ENCODE measurements at regions not wholly inside any gene's neighbourhood (a gene's known extent, or its start where the extent isn't known, plus 50 kb on each side); places are given as distances from the start of the nearest gene placed in this dataset.
"Not testable (repeated sequence)": the region's sequence is repeated elsewhere in the genome, so short reads cannot be mapped to it uniquely, and the experiment has no call there.

DNA sequence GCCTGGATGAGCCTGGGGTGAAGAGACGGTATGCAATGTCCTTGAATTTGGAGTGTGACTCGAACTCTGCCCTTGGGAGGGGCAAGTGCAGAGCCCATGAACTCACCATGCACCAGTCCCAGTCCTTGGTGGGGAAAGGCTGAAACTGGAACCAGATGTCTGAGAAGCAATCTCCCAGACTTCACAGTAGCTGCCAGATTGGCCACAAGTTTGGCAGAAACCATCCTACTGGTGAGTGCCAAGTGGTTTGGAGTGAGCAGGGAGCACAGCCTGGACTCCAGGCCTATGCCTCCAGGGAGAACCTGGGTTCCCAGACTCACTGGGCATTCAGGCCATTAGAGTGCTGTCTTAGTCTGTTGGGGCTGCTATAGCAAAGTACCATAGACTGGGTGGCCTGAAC is 99.6 kb upstream of the LYZL1 start:
- no peak for FAIRE-seq

DNA sequence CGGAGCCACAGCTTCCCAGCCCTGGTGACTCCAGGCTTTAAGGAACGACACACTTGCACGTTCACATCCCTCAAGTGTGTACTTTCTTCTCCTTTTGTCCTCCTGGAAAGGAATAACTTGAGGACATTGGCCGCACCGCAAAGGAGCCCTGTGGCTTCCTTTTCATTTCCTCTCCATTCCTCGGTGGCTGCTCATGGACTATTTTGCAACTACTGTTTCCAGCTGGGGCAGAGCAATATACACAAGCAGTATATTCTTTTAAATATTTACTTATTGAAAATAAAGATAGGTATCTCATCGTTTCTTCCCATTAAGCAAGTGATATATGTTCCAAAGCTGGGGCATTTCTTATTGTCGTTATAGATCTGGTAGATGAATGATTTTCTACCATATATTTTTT is 97.2 kb upstream of the LYZL1 start:
- FAIRE-seq (no peak), DNase-seq (ENCODE audit: low spot score) (no peak)

More for the DNA sequence above, 99.6 kb upstream of the LYZL1 start:
- no peak for DNase-seq (ENCODE audit: low spot score)

DNA sequence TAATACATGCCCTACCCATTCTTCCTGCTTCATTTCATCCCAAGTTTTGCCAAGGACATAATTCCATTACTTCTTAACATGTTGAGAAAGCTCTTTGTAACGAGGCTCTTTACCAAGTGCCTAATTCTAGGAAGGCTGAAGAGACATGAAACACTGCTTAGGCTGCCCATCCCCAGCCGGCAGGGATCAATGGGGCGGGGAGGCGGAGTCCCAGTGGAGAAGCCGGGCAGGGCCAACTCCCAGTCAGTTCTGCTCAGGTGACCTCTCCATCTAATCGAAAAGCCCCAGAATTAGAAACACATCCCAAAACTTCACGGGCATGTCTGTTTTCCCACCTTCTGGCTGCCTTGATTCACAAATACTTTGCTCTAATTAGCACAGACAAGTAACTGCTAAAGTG is 89.5 kb upstream of the LYZL1 start:
- FAIRE-seq (no peak), DNase-seq (ENCODE audit: low spot score) (no peak)

DNA sequence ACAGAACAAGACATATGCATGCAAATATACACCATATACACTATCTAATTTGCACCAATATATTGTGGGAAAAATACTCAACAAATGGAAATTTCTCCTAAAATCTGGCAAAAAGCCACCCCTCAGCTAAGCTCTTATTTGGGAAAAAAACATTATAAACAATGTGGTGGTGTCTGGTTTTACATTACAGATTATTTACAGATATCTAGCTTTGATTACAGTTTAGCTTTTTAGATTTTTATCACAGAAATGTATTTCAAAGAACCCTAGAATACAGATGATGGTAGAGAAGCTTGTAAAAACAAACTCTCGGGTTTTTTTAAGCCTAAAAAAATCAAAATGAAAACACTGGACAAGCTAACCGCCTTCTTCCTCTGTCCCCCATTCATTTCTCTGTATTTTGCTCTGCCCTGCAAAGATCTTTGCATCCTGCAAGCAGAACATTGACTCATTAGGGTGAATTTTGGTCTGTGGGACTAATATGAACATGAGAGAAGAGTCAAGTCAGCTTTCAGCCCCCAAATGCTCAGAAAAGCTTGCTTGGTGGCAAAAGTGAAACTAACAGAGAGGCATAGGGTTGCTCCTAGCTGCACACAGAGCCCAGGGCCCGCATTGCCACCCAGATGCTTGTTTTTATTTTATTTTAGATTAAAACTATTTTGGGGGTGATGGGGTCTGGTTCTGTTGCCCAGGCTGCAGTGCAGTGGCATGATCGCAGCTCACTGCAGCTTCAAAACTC is 88.8 kb upstream of the LYZL1 start:
- DNase-seq (ENCODE audit: low spot score) = no peak
- no peak for FAIRE-seq

DNA sequence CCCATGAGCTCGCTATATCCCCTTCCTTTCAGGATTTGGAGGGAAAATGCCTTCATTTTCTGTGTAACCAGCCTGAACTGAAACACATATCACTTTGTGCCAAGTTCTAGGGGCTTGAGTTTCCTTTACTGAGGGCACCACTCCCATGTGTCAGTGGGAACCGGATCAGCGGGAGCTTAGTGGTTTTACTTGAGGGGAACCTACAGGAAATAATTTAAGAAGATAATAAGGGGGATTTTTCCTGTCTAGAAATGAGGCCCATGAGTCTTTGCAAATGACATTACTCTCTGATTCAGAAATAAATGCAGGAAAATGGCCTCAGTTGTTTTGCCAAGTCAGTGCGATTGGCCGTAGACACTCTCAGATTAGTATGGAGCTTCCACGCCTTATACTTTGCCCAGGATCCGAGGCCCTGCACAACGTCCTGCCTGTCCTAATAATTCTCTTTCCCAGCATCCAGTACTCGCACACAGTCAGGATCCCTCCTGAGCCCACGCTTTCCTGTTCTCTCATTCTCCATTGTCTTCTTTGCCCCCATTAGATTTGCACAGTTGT is 86.4 kb upstream of the LYZL1 start:
- FAIRE-seq (no peak), DNase-seq (ENCODE audit: low spot score) (no peak)

DNA sequence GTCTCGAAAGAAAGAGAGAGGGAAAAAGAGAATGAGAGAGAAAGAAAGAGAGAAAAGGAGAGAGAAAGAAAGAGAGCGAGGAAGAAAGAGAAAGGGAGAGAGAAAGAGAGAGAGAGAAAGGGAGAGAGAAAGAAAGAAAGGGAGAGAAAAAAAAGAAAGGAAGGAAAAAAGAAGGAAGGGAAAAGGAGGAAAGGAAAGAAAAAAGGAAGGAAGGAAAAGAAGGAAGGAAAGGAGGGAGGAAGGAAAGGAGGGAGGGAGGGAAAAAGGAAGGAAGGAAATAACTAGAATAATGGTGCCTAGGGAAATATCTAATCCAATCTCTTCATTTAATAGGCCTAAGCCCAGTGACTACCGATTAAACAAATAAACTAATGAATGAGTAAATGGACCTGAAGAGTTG is 85.4 kb upstream of the LYZL1 start:
- DNase-seq (ENCODE audit: low spot score) = no peak
- no peak for FAIRE-seq

DNA sequence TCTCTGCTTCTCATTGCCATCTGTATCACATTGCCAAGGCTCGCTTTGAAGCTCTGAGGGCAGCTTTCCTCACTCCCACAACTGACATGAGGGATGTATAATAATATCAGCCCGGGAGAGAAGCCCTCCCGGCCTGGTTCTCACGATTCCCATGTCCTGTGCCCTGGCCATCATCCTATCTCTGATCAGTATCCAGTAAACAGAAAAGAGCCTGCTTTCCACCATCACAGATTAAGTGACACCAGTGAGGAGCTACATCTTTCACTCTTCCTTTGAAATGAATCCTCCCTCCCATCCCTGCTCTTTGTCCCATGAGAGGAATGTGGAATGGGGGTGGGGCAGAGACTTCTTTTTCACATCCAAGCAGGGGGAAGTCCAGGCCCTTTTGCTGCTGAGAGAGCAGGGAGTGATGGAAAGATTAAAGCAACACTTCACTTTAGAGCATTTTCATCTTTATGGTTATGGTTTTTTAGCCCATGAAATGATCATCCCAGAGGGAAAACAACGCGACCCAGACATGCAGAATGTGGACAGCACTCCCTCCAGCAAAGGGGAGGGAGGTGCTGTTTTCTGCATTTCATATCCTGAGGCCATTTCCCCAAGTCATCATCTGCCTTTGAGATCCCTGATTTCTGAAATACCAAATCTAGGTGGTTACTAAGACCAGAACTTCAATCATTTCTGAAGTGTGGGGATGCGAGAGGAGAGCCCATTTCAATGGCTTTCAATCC is 84.6 kb upstream of the LYZL1 start:
- peak; percentile 13 for FAIRE-seq

DNA sequence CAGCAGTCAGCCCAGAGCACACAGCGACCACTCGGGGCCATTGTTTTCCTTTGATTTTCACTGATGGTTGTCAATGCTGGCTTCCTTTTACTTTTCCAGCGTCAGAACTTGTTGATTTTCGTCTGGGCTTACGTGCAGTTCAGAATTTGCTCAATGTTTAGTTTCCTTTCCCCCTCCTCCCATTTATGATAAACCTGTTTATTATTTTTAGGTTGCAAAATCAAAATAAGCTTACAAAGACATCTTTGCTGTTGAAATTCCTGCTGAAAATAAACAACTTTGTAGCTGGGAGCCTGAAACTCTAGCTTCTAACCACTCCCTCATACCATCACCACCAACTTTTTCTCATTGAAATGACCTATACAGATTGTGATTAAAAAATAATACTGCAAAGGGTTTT is 83.1 kb upstream of the LYZL1 start:
- no peak for FAIRE-seq

More for the DNA sequence above, 84.6 kb upstream of the LYZL1 start:
- DNase-seq (ENCODE audit: low spot score) = no peak

DNA sequence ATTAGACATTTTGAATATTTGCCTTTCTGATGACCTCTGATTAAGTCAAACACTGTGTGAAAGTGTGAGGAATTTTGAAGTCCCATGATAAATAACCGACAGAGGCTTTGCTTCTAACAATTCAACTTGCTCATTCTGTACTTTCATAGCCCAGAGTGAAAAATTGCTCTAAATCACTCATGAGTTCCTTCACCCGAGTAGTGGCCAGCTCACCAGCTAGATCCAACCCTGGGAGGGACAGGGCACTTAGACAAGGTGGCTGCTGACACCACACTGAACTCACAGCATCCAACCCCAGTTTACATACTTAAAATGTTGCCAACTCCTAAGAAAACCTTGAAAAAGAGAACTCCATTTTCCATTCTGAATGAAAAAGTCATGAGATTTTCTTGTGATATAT is 80.0 kb upstream of the LYZL1 start:
- FAIRE-seq = no peak
- no peak for DNase-seq (ENCODE audit: low spot score)

More for the DNA sequence above, 83.1 kb upstream of the LYZL1 start:
- no peak for DNase-seq (ENCODE audit: low spot score)

DNA sequence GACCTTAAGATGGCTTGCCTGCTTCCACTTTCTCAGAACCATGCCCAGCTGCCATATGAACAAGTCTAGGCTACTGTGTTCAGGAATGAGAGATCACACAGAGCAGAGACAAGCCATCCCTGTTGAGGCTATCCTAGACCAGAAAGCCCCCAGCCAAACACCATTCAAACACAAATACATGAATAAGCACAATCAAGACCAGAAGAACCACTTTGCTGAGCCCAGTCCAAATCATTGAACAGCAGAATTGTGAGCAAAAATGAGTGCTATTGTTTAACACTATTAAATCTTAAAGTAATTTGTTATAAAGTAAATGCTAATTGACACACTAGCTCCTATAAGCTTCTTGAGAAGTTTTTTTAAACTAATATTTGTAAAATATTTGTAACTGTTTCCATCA is 79.0 kb upstream of the LYZL1 start:
- FAIRE-seq (no peak), DNase-seq (ENCODE audit: low spot score) (no peak)

DNA sequence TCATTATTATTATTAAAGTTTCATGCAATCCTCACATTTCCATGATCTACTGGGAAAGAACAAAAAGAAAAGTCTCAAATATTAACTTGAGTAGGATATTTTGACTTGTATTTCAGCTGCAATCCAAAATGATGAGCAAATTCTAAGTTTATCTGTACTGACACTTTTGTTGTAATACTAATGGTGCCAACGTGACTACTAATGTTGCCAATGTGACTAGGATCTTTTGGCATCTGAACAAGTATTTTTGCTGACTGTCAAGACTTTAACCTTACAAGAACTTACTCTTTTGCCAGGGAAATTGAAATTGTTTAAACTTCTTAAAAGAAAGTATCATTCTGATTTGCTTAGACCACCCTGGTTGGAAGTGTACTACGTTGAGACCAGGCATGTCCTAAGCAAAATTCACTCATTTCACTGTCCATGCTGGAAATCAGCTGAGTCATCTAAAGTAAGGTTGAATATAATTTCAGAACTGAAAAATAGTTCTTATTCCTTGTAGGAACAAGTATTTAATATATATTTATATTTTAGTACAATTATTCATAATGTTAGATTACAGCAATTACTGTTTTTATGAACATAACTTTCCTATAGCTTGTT is 78.5 kb upstream of the LYZL1 start:
- DNase-seq (ENCODE audit: low spot score) (no peak), FAIRE-seq (no peak)

DNA sequence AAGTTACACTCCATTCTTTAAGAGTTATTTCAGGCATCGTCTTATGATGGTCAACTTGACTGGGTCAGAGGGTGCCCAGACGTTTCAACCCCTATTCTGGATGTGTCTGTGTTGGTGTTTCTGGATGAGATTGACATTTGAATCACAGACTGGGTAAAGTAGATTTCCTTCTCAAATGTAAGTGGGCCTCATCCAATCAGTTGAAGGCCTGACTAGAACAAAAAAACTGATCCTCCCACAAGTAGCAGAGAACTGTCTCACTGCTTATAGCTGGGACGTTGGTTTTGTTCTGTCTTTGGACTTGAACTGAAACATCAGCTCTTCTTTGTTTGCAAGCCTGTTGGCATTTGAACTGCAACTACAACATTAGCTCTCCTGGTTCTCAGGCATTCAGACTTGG is 76.3 kb upstream of the LYZL1 start:
- FAIRE-seq (no peak), DNase-seq (ENCODE audit: low spot score) (no peak)

DNA sequence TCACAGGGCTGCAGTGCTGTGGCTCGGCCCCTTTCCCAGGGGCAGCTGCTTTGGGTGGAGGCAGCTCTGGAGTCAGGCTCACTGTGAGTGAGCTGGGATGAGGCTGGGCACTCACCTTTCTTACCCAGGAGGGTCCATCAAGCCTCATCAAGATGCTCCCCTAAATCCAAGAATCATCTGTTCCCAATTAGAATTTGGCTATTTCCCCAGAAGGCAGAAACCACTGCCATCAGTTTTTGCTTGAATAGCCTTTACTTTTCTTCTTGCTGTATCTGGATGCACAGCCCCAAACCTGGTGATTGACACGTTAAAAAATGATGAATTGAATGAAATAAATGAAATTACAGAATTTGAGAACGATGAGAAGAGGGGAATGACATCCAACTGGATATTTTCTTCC is 74.3 kb upstream of the LYZL1 start:
- no peak for DNase-seq (ENCODE audit: low spot score)
- no peak for FAIRE-seq

DNA sequence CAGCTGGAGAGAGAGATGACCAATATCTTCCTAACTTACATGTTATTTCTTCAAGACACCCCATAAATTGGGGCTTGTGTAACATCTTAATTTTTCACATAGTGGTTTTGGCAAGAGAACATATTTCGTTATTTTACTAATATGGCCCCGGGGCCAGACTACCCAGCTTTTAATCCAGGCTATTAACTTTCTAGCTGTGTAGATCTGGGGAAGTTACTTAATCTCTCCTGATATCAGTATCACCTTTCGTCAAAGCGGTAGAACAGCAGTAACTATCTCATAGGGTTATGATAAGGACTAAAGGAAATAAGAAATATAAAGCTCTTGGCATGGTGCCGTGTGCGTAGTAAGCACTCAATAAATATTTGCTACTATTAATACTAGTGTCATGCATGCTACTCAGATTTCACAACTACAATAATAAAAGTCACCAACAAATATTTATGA is 71.6 kb upstream of the LYZL1 start:
- FAIRE-seq = no peak
- DNase-seq (ENCODE audit: low spot score) = no peak

DNA sequence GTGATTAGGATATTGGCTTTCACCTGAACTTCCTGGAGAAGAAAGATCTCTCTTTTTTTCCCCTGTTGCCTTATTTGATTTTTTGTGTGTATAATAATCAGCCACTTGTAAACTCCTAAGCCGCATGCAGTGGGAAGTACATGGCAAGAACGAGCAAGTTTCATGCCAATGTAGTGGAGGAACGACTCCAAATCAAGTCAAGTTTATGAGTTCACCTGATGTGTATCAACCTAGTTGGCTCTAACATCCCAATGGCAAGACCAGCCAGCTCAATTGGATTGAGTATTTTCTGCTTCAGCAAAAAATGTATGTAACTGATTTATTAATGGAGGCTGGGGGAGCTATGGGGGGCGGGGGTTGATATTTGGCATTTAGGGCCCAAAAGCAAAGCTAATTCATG is 65.5 kb upstream of the LYZL1 start:
- FAIRE-seq = no peak

DNA sequence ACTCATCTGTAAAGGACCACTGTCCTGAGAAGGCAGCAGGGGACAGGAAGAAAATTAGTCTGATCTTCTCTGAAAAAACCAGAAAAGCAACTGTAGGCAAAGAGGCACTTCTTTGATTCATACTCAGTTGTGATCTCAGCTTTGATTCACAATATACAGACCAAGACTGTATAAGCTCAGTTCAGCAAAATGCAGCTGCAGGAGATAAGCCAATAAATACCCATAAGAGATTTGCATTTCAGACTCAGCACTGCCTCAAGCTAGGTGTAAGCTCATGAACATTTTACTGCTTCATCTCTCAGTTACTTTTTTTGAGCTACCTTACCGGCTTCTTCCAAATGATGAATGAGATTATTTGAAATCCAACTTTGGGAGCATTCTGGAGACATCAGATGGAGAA is 64.2 kb upstream of the LYZL1 start:
- no peak for DNase-seq (ENCODE audit: low spot score)
- FAIRE-seq = peak; percentile 42

More for the DNA sequence above, 65.5 kb upstream of the LYZL1 start:
- no peak for DNase-seq (ENCODE audit: low spot score)

DNA sequence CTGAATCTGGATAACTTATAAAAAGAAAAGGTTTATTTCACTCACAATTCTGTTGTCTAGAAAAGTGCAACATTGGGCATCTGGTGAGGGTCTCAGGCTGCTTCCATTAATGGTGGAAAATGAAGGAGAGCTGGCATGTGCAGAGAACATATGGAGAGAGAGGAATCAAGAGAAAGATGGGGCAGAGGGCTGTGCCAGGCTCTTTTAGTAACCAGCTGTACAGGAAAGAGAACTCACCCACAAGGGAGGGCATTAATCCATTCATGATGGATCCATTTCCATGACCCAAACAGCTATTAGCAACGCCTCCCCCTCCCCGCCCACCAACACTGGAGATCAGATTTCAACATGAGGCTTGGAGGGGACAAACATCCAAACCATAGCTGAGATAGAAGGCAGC is 61.7 kb upstream of the LYZL1 start:
- no peak for DNase-seq (ENCODE audit: low spot score)

DNA sequence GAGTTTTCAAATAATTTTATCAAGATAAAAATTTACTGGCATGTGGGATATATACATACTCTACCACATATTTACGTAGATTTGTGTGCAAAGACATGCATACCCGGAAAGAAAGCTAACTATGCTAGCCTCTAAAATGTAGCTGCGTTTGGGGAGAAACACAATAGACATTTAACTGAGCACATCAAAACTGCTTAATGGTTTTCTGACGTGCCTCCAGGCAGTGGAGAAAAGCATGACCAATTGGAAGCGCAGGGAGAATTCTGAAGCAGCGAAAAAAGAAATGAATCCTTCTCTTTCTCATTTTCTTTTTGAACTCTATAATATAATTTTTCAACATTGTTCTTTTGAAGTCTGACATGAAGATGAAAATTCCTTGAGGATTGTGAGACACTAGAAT is 60.3 kb upstream of the LYZL1 start:
- no peak for FAIRE-seq

More for the DNA sequence above, 61.7 kb upstream of the LYZL1 start:
- no peak for FAIRE-seq

DNA sequence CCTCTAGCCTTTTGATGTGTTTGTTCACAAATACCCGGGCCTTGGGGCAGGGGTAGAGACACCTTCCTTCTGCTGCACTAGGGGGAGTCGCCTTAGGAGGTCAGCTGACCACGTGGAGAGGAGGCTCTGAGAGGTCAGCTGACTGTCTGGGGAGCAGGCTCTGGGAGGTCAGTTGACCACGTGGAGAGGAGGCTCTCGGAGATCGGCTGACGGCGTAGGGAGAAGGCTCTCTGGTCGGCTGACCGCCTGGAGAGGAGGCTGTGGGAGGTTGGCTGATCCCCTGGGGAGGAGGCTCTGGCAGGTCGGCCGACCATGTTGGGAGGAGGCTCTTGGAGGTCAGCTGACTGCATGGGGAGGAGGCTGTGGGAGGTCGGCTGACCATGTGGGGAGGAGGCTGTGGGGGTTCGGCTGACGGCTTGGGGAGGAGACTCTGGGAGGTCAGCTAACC is 59.6 kb upstream of the LYZL1 start:
- DNase-seq (ENCODE audit: low spot score) (no peak), FAIRE-seq (no peak)

More for the DNA sequence above, 60.3 kb upstream of the LYZL1 start:
- no peak for DNase-seq (ENCODE audit: low spot score)

DNA sequence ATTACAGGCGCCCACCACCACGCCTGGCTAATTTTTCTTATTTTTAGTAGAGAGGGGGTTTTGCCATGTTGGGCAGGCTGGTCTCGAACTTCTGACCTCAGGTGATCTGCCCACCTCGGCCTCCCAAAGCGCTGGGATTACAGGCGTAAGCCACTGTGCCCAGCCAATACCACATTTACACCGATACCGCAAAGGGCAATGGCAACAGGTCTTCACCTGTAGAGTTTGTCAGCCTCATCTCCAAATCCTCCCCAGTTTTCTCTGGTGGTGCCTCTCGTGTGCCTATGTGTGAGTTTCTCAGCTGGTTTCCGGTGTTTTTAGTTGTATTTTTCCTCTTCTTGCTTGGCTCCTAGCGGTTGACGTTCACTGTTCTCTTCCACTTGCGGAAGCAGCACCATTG is 52.0 kb upstream of the LYZL1 start:
- FAIRE-seq = not testable (repeated sequence)

DNA sequence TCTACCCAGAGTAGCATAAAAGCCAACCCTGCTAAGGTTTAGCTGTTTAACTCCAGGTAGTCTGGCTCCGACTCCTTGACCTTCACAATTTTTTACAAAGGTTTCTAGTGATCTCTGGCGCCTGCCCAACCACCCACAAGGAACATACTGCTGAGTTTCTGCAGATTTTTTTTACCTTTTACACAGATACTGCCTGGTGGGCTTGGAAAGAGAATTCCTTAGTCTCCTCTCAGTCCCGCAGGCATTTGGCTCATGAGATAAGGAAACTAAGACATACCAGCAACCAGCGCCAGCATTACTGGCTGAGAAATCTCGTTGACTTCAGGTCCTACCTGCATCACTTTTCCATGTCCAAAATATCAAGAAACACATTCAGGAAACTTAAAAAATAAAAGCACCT is 51.1 kb upstream of the LYZL1 start:
- FAIRE-seq (no peak), DNase-seq (ENCODE audit: low spot score) (no peak)

More for the DNA sequence above, 52.0 kb upstream of the LYZL1 start:
- DNase-seq (ENCODE audit: low spot score) = not testable (repeated sequence)

DNA sequence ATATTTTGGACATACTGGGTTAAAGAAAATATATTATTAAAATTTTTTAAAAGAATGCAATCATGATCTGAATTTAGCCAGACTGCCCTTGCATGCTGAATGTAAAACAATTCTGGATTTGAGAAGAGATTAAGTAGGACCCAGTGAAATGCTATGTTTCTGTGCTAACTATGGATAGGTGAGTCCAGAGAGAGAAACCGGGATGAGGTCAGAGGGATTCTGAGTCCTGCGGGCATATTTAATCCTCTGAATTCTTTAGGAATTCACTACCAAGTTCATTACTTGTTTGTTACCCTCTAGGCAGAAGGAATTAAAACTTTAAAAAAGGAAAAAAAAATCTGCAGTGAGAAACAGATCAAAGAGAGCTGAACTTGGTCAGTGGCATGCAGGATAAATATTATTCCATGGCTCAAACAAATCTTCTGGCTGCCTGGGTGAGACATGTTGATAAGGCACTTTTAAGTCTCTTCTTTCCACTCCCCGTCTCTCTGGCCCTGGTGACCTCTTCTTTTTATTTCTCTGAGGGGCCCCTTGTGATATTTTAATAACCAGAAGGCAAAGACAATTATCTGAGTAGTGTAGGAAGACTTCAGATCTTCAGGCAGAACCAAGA is 50.2 kb upstream of the LYZL1 start:
- FAIRE-seq (no peak), DNase-seq (ENCODE audit: low spot score) (no peak)

Data from urothelium cell line (cell line).